ENCODE measurements at regions not wholly inside any gene's neighbourhood (a gene's known extent, or its start where the extent isn't known, plus 50 kb on each side); places are given as distances from the start of the nearest gene placed in this dataset.
"Not testable (repeated sequence)": the region's sequence is repeated elsewhere in the genome, so short reads cannot be mapped to it uniquely, and the experiment has no call there.

- not testable (repeated sequence) for TF ChIP-seq POLR2A, POLR2AphosphoS5 (IDR thresholded peaks at IDR 0.05)
Measured at GRCh38 chr15:100733843-100734185, 131.4 kb downstream of the ASB7 start.

Measured in sigmoid colon (tissue), 4 donors.